ENCODE measurements at regions not wholly inside any gene's neighbourhood (a gene's known extent, or its start where the extent isn't known, plus 50 kb on each side); places are given as distances from the start of the nearest gene placed in this dataset.

GRCh38 chr2:360124-360523 is 72.2 kb upstream of the ALKAL2 start:
- H3K27me3 ChIP-seq (ENCODE audit: control insufficient read depth in 1 of 2, insufficient read depth in 2 of 2, low read length in 2 of 2): peaks cover 4 to 54% of the 10 kb centered on the region in 2 experiments; a peak in 4 of 5 replicates
- H3K27ac ChIP-seq (ENCODE audit: extremely low read length, insufficient read depth, low read length): no peak overlapping the region
- DNase-seq (ENCODE audit: low spot score): no peak
- no TSS peak for BruUV-seq (replicated peaks)
- no peak overlapping the region for H3K4me2 ChIP-seq (ENCODE audit: low read depth, low read length)
- no peaks in the 10 kb centered on the region for H4K20me1 ChIP-seq (ENCODE audit: insufficient read depth, low read length)
- H3K9me3 ChIP-seq (ENCODE audit: low read length): no peaks in the 10 kb centered on the region
- H3K79me2 ChIP-seq (ENCODE audit: insufficient read depth, low read length): no peaks in the 10 kb centered on the region
- intact Hi-C loops (cut with micrococcal nuclease; ENCODE audit: unreplicated experiment): no loop called here
- no peak overlapping the region for H2AFZ ChIP-seq (ENCODE audit: low read length)
- CTCF ChIA-PET (ENCODE audit: low intra/inter-chr PET ratio, low total read pairs): no interaction called here
- H3K4me1 ChIP-seq (ENCODE audit: insufficient read depth, low read length): no peaks in the 10 kb centered on the region
- FAIRE-seq: no peak
- POLR2A ChIA-PET: no interaction called here
- WGBS (ENCODE audit: low lambda C conversion rate): 3% methylated on average over 4 of the region's 4 CpGs
- in situ Hi-C loops (cut with HindIII; ENCODE audit: extremely low pct_ligation_motif_present, low pct_unique_long_range_greater_than_20kb): no loop called here
- H3K36me3 ChIP-seq (replicated peaks in 1 of 2; ENCODE audit: control insufficient read depth in 1 of 2, insufficient read depth in 2 of 2, low read length in 2 of 2): no peaks in the 10 kb centered on the region
- no peak overlapping the region for H3K4me3 ChIP-seq (replicated peaks in 1 of 3; ENCODE audit: insufficient read depth in 1 of 3, low read depth in 2 of 3, low read length in 3 of 3)
- no peak overlapping the region for H3K9ac ChIP-seq (ENCODE audit: insufficient read depth, low read depth, low read length)
- ATAC-seq: no peak
- TF ChIP-seq TBX3 (IDR thresholded peaks at IDR 0.05; ENCODE audit: borderline replicate concordance) (no peak), MLX (CRISPR knock-in tag; IDR thresholded peaks at IDR 0.05) (no peak), ZMAT5 (CRISPR knock-in tag; IDR thresholded peaks at IDR 0.05; ENCODE audit: borderline replicate concordance, low read depth) (no peak), RFX3 (CRISPR knock-in tag; IDR thresholded peaks at IDR 0.05) (no peak), SCMH1 (CRISPR knock-in tag; IDR thresholded peaks at IDR 0.05; ENCODE audit: borderline replicate concordance) (no peak), PCBP2 (optimal IDR thresholded peaks at IDR 0.05; ENCODE audit: low read depth, low read length, poor library complexity, severe bottlenecking) (no peak), ZBTB43 (CRISPR knock-in tag; conservative IDR thresholded peaks at IDR 0.05) (no peak), AKAP8 (CRISPR knock-in tag; IDR thresholded peaks at IDR 0.05) (no peak), DNMT3B (CRISPR knock-in tag; conservative IDR thresholded peaks at IDR 0.05) (no peak), TARDBP (CRISPR knock-in tag; IDR thresholded peaks at IDR 0.05) (no peak), ZNF772 (CRISPR knock-in tag; IDR thresholded peaks at IDR 0.05) (no peak), MXD4 (CRISPR knock-in tag; IDR thresholded peaks at IDR 0.05) (no peak), KMT2A (CRISPR knock-in tag; IDR thresholded peaks at IDR 0.05) (no peak), WIZ (CRISPR knock-in tag; IDR thresholded peaks at IDR 0.05) (no peak), ZNF513 (CRISPR knock-in tag; conservative IDR thresholded peaks at IDR 0.05) (no peak), NFE2L2 (IDR thresholded peaks at IDR 0.05; ENCODE audit: low read length) (no peak), NFAT5 (CRISPR knock-in tag; IDR thresholded peaks at IDR 0.05) (no peak), ZNF879 (CRISPR knock-in tag; IDR thresholded peaks at IDR 0.05) (no peak), GFI1 (CRISPR knock-in tag; IDR thresholded peaks at IDR 0.05; ENCODE audit: borderline replicate concordance) (no peak)

Data from HepG2 (cell line).